Right cardiac atrium (tissue), 5 donors: ENCODE measurements at regions not wholly inside any gene's neighbourhood (a gene's known extent, or its start where the extent isn't known, plus 50 kb on each side); places are given as distances from the start of the nearest gene placed in this dataset.

Experiments used
- ATAC-seq, 2 donors: fragments of 200-7000 bp; cut with Tn5 transposase; one replicate each; pipeline versions ENCODE4 v1.8.0 to v1.9.1; 2020; ENCODE audit warnings: moderate library complexity in 2 of 2, mild to moderate bottlenecking in 1 of 2
- DNase-seq, 3 donors: peaks; one replicate each; pipeline ENCODE4 v3.0.0-alpha.2; 2020
- H3K27ac ChIP-seq: one replicate; pipeline ENCODE4 v1.5.1; 2013; ENCODE audit warnings: mild to moderate bottlenecking, low read length, control low read depth, moderate library complexity
- H3K27me3 ChIP-seq: one replicate; pipeline ENCODE4 v1.6.1; 2013; ENCODE audit not compliant: control insufficient read depth, insufficient read depth
- H3K4me1 ChIP-seq: one replicate; pipeline ENCODE4 v1.6.1; 2013; ENCODE audit warnings: low read length; ENCODE audit not compliant: control insufficient read depth, insufficient read depth
- H3K4me3 ChIP-seq: one replicate; pipeline ENCODE4 v1.5.1; 2013; ENCODE audit warnings: low read length, control low read depth
- H3K9me3 ChIP-seq: one replicate; pipeline ENCODE4 v1.6.1; 2013; ENCODE audit warnings: low read length; ENCODE audit not compliant: control insufficient read depth
- WGBS: extraction: QIAGEN DNeasy Blood & Tissue Kit; methylation state at CpG from one replicate; pipeline ENCODE4 v1.1.7; 2013; 5-methylcytosine and 5-hydroxymethylcytosine counted together
- intact Hi-C, 4 donors: fragments of 100-400 bp; cut with DNase I; formaldehyde crosslinking; loops; one replicate each; pipeline versions ENCODE4 v1.11.0 to v1.14.0; 2022 to 2023
- donor health status: healthy with polysubstance abuse.
- donor health status: DM: no; HTN: yes; CAD: no.
- donor health status: DM: no; HTN: no; CAD: no.
- donor health status: DM: no; HTN: yes; CAD: no; lungs with severe emphysema.
- donor health status: DM: yes; HTN: yes; CAD: no.

DNA sequence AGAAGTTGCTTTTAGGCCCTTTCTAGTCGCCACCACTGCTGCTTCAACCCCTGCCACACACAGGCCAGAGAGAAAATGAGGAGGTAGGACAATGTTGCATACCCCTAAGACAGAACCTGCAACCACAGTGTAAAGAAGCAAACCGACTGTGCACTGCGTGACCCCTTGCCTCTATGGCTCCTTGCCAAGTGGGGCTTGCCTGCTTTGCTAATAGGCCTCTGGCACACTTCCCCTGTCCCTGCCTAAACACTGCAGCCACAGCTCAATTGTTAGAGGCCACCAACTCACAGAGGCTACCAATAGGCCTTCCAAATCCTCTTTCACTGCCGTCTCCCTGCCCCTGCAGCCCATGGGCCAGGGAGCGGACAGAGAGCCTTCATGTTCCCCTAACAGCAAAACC, 280.1 kb downstream of the CDH10 start:
- no peaks in the 10 kb centered on the region for H3K27me3 ChIP-seq
- H3K4me3 ChIP-seq = no peak overlapping the region
- DNase-seq = peak in 1 of 3 donors; percentile 43
- no peak overlapping the region for H3K27ac ChIP-seq
- H3K9me3 ChIP-seq = peaks cover 4% of the 10 kb centered on the region
- ATAC-seq = no peak
- no peaks in the 10 kb centered on the region for H3K4me1 ChIP-seq
- 77% methylated on average over 5 of the region's 5 CpGs for WGBS
- intact Hi-C loops = no loop called here

DNA sequence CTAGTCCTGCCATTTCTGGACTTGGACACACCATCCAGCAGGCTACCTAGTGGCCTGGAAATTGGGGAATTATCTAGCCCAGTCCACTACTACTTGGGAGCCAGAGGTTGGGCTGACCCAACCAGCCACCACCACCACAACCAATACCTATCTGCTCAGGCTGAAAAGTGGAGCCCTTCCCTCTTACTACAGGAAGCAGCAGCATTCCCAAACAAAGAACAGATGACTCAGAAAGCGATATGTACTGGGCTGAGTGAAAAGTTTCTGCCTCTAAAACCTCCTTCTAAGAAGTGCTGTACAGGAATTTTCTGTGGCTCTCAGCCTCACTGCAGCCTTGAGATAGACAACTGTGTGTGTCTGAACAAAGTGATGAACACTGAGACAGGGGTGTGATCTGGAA, 279.4 kb downstream of the CDH10 start:
- intact Hi-C loops = no loop called here
- ATAC-seq = no peak
- no peaks in the 10 kb centered on the region for H3K4me1 ChIP-seq

GRCh38 chr5:24367216-24367615, 277.6 kb downstream of the CDH10 start:
- Histone ChIP-seq H3K27me3 (no peaks in the 10 kb centered on the region), H3K4me1 (no peaks in the 10 kb centered on the region), H3K27ac (no peak overlapping the region), H3K9me3 (peaks cover 4% of the 10 kb centered on the region), H3K4me3 (no peak overlapping the region)
- 88% methylated on average over 3 of the region's 3 CpGs for WGBS
- intact Hi-C loops = no loop called here
- ATAC-seq (no peak), DNase-seq (no peak)

More for the DNA sequence above, 279.4 kb downstream of the CDH10 start:
- WGBS = 67% methylated on average over 1 of the region's 1 CpG
- Histone ChIP-seq H3K27me3 (no peaks in the 10 kb centered on the region), H3K27ac (no peak overlapping the region), H3K4me3 (no peak overlapping the region), H3K9me3 (peaks cover 4% of the 10 kb centered on the region)
- no peak for DNase-seq

GRCh38 chr5:24368115-24368514, 276.7 kb downstream of the CDH10 start:
- 45% methylated on average over 2 of the region's 2 CpGs for WGBS
- intact Hi-C loops = no loop called here
- Histone ChIP-seq H3K9me3 (peaks cover 4% of the 10 kb centered on the region), H3K27ac (no peak overlapping the region), H3K27me3 (no peaks in the 10 kb centered on the region), H3K4me1 (no peaks in the 10 kb centered on the region), H3K4me3 (no peak overlapping the region)
- no peak for DNase-seq
- ATAC-seq = no peak

- no peaks in the 10 kb centered on the region for H3K4me1 ChIP-seq
- H3K27me3 ChIP-seq = no peaks in the 10 kb centered on the region
- 79% methylated on average over 2 of the region's 2 CpGs for WGBS
- no peak for DNase-seq
- intact Hi-C loops = no loop called here
- ATAC-seq = no peak
- H3K9me3 ChIP-seq = no peaks in the 10 kb centered on the region
- no peak overlapping the region for H3K4me3 ChIP-seq
- no peak overlapping the region for H3K27ac ChIP-seq
Observed at GRCh38 chr5:24376210-24376609, 268.6 kb downstream of the CDH10 start.

DNA sequence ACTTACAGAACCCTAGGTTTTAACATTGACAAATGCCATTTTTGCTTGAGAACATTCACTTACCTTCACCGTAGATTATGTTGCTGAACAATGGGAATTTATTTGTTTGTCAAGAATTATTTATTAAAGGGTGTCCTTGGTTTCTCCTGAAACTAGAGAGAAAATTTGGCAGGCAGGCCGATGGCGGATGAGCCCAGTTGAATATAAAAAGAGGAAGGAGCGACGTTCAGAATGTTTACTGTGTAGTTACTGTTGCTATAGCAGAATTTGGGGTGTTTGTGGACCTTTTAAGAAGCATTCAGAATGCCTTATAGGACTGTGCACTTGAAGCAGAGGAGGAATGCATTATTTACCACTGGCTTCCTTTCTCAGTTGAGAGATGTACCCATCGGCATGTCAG, 268.2 kb downstream of the CDH10 start:
- DNase-seq = no peak
- intact Hi-C loops = no loop called here
- ATAC-seq = no peak
- no peak overlapping the region for H3K27ac ChIP-seq
- no peaks in the 10 kb centered on the region for H3K27me3 ChIP-seq
- H3K4me1 ChIP-seq = no peaks in the 10 kb centered on the region
- no peaks in the 10 kb centered on the region for H3K9me3 ChIP-seq
- WGBS = 72% methylated on average over 6 of the region's 6 CpGs
- H3K4me3 ChIP-seq = no peak overlapping the region

DNA sequence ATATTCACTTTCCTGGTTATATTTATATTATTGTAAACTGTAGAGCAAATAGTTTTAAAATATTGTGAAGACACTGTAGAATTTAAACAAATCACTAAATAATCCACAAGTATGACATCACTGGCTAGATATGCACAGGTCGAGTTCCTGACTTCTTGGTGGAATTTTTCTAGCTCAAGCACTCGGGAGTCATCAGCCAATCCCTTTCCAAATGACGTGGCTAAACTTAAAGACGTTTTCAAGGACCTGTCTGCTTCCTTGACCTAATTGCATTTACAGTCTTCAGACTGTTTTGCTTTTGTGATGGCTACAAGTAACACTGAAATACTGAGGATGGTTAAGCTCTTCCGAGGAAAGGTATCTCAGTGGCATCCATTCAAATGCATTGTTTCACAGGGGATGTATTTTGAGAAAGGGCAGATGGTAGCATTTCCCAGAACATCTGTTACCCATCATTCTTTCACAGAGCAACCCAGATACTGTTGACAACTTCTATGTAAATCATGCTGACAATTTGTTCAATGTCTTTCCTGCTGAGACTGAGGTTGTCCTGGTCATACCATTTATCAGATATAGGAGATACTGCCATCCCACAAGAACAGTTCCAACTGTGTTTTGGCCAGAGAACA, 262.8 kb downstream of the CDH10 start:
- Histone ChIP-seq H3K4me3 (no peak overlapping the region), H3K27ac (no peak overlapping the region), H3K4me1 (no peaks in the 10 kb centered on the region), H3K27me3 (no peaks in the 10 kb centered on the region), H3K9me3 (no peaks in the 10 kb centered on the region)
- intact Hi-C loops = no loop called here
- ATAC-seq (no peak), DNase-seq (no peak)
- WGBS = 25% methylated on average over 5 of the region's 5 CpGs

DNA sequence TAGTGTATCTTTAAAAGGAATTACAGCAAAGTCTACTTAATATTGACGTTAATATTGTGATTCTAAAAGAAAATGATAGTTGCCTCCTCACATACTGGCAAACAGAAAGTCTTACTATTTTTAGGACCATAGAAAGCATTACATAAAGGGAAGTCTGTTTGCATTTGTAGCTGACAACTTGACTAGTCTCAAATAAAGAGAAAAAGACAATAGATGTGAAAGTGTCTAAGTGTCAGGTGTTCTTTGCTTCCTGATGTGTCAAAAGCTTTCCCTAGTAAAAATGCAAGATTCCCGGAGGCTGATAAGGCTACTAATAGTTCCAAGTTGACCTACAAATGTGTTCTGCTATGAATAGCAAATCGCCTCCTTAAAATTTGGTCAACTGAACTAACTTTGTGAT, 259.7 kb downstream of the CDH10 start:
- Histone ChIP-seq H3K27ac (no peak overlapping the region), H3K4me1 (no peaks in the 10 kb centered on the region), H3K27me3 (no peaks in the 10 kb centered on the region), H3K9me3 (peaks cover 3% of the 10 kb centered on the region), H3K4me3 (no peak overlapping the region)
- WGBS = 42% methylated on average over 3 of the region's 3 CpGs
- no peak for DNase-seq
- intact Hi-C loops = no loop called here
- ATAC-seq = no peak

DNA sequence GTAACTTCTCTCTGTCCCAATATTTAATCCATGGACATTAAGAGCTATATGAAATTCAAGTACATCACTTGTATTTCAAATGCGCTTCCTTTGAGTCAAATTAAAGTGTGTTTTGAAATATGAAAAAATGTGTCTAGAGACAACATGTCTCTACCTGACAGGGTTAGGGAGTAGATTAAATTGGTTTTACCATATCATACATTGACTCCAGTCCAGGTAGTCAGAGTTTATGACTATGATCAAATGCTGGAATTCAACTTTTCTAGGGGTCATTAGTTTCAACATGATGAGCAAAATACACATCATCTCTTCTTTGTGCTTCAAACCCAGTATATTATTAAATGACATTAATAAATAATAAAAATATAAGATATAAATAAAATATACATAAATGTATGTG, 259.2 kb downstream of the CDH10 start:
- Histone ChIP-seq H3K4me3 (no peak overlapping the region), H3K9me3 (peaks cover 3% of the 10 kb centered on the region), H3K27me3 (no peaks in the 10 kb centered on the region), H3K4me1 (no peaks in the 10 kb centered on the region), H3K27ac (no peak overlapping the region)
- DNase-seq (no peak), ATAC-seq (no peak)
- 98% methylated on average over 1 of the region's 1 CpG for WGBS
- intact Hi-C loops = no loop called here

- no peaks in the 10 kb centered on the region for H3K4me1 ChIP-seq
- DNase-seq (no peak), ATAC-seq (no peak)
- H3K4me3 ChIP-seq = no peak overlapping the region
- H3K27me3 ChIP-seq = no peaks in the 10 kb centered on the region
- intact Hi-C loops = no loop called here
- H3K9me3 ChIP-seq = peaks cover 6% of the 10 kb centered on the region
- no peak overlapping the region for H3K27ac ChIP-seq
- 84% methylated on average over 5 of the region's 5 CpGs for WGBS
Observed at GRCh38 chr5:24388448-24388847, 256.3 kb downstream of the CDH10 start.

GRCh38 chr5:24389968-24390367, 254.8 kb downstream of the CDH10 start:
- 91% methylated on average over 4 of the region's 4 CpGs for WGBS
- Histone ChIP-seq H3K9me3 (peaks cover 6% of the 10 kb centered on the region), H3K4me1 (no peaks in the 10 kb centered on the region), H3K27me3 (no peaks in the 10 kb centered on the region), H3K27ac (no peak overlapping the region), H3K4me3 (no peak overlapping the region)
- no peak for ATAC-seq
- no peak for DNase-seq
- intact Hi-C loops = no loop called here

- intact Hi-C loops = no loop called here
- ATAC-seq (no peak), DNase-seq (no peak)
- 76% methylated on average over 7 of the region's 7 CpGs for WGBS
- H3K4me1 ChIP-seq = no peaks in the 10 kb centered on the region
- H3K9me3 ChIP-seq = peaks cover 6% of the 10 kb centered on the region
- no peaks in the 10 kb centered on the region for H3K27me3 ChIP-seq
- H3K4me3 ChIP-seq = no peak overlapping the region
- H3K27ac ChIP-seq = no peak overlapping the region
Observed at GRCh38 chr5:24391816-24392215, 253.0 kb downstream of the CDH10 start.
